CD4-positive, alpha-beta T cell treated with Interleukin-4 for 4 hours (primary cell): ENCODE measurements at regions not wholly inside any gene's neighbourhood (a gene's known extent, or its start where the extent isn't known, plus 50 kb on each side); places are given as distances from the start of the nearest gene placed in this dataset.

Source experiments
- DNase-seq: peaks from one replicate; pipeline ENCODE4 v3.0.0-alpha.2; 2020

- DNase-seq = no peak
Observed at GRCh38 chr6:155970472-155970871, 514.8 kb upstream of the NOX3 start.

- DNase-seq = no peak
Observed at GRCh38 chr6:155968921-155969320, 513.3 kb upstream of the NOX3 start.

GRCh38 chr6:155967322-155967721, 511.7 kb upstream of the NOX3 start:
- DNase-seq = no peak

- DNase-seq = no peak
Observed at GRCh38 chr6:155964544-155964943, 508.9 kb upstream of the NOX3 start.

GRCh38 chr6:155962276-155962675, 506.6 kb upstream of the NOX3 start:
- DNase-seq = no peak

GRCh38 chr6:155959898-155960495, 504.4 kb upstream of the NOX3 start:
- no peak for DNase-seq

- DNase-seq = no peak
Observed at GRCh38 chr6:155958550-155958949, 502.9 kb upstream of the NOX3 start.

- no peak for DNase-seq
Observed at GRCh38 chr6:155955038-155955437, 499.4 kb upstream of the NOX3 start.

GRCh38 chr6:155954149-155954548, 498.5 kb upstream of the NOX3 start:
- no peak for DNase-seq

GRCh38 chr6:155949256-155949655, 493.6 kb upstream of the NOX3 start:
- DNase-seq = no peak

- DNase-seq = no peak
Observed at GRCh38 chr6:155946860-155947259, 491.2 kb upstream of the NOX3 start.

- no peak for DNase-seq
Observed at GRCh38 chr6:155943635-155944034, 488.0 kb upstream of the NOX3 start.

GRCh38 chr6:155939253-155939652, 483.6 kb upstream of the NOX3 start:
- no peak for DNase-seq

GRCh38 chr6:155936551-155936950, 480.9 kb upstream of the NOX3 start:
- DNase-seq = no peak

GRCh38 chr6:155936127-155936526, 480.5 kb upstream of the NOX3 start:
- no peak for DNase-seq

- DNase-seq = no peak
Observed at GRCh38 chr6:155916846-155917624, 461.4 kb upstream of the NOX3 start.

- no peak for DNase-seq
Observed at GRCh38 chr6:155915651-155916050, 460.0 kb upstream of the NOX3 start.

GRCh38 chr6:155913816-155914215, 458.2 kb upstream of the NOX3 start:
- DNase-seq = no peak

GRCh38 chr6:155909710-155910109, 454.1 kb upstream of the NOX3 start:
- DNase-seq = no peak

- DNase-seq = no peak
Observed at GRCh38 chr6:155895641-155896040, 440.0 kb upstream of the NOX3 start.

- DNase-seq = no peak
Observed at GRCh38 chr6:155894758-155895157, 439.1 kb upstream of the NOX3 start.

GRCh38 chr6:155894262-155894661, 438.6 kb upstream of the NOX3 start:
- no peak for DNase-seq

- DNase-seq = no peak
Observed at GRCh38 chr6:155890409-155890808, 434.8 kb upstream of the NOX3 start.

GRCh38 chr6:155889410-155889809, 433.8 kb upstream of the NOX3 start:
- no peak for DNase-seq

GRCh38 chr6:155887421-155887820, 431.8 kb upstream of the NOX3 start:
- no peak for DNase-seq
